GM18499 (cell line): ENCODE measurements at regions not wholly inside any gene's neighbourhood (a gene's known extent, or its start where the extent isn't known, plus 50 kb on each side); places are given as distances from the start of the nearest gene placed in this dataset.
"Not testable (repeated sequence)": the region's sequence is repeated elsewhere in the genome, so short reads cannot be mapped to it uniquely, and the experiment has no call there.

ENCODE experiments used
- ATAC-seq: cut with Tn5 transposase; IDR thresholded peaks from one replicate; pipeline ENCODE4 v1.9.1; 2021; ENCODE audit warnings: moderate number of reproducible peaks; ENCODE audit not compliant: insufficient read depth, unreplicated experiment

GRCh38 chr13:67932991-67933390 lies 702.9 kb upstream of the PCDH9 start:
- no peak for ATAC-seq

- no peak for ATAC-seq
These were observed 687.3 kb upstream of the PCDH9 start for GRCh38 chr13:67917291-67917987.

- ATAC-seq = no peak
These were observed 686.5 kb upstream of the PCDH9 start for GRCh38 chr13:67916650-67917049.

- ATAC-seq = no peak
These were observed 684.4 kb upstream of the PCDH9 start for GRCh38 chr13:67914535-67914934.

- ATAC-seq = not testable (repeated sequence)
These were observed 672.8 kb upstream of the PCDH9 start for GRCh38 chr13:67902960-67903359.

GRCh38 chr13:67880916-67881315 lies 650.8 kb upstream of the PCDH9 start:
- ATAC-seq = no peak

GRCh38 chr13:67878376-67878775 lies 648.2 kb upstream of the PCDH9 start:
- ATAC-seq = no peak

- no peak for ATAC-seq
These were observed 646.9 kb upstream of the PCDH9 start for GRCh38 chr13:67877031-67877430.

GRCh38 chr13:67867206-67867605 lies 637.1 kb upstream of the PCDH9 start:
- no peak for ATAC-seq

- ATAC-seq = no peak
These were observed 630.2 kb upstream of the PCDH9 start for GRCh38 chr13:67860315-67860714.

GRCh38 chr13:67859904-67860303 lies 629.8 kb upstream of the PCDH9 start:
- ATAC-seq = no peak

- no peak for ATAC-seq
These were observed 627.6 kb upstream of the PCDH9 start for GRCh38 chr13:67857581-67858310.

GRCh38 chr13:67856955-67857354 lies 626.8 kb upstream of the PCDH9 start:
- ATAC-seq = no peak

GRCh38 chr13:67855741-67856238 lies 625.7 kb upstream of the PCDH9 start:
- no peak for ATAC-seq

- ATAC-seq = no peak
These were observed 624.9 kb upstream of the PCDH9 start for GRCh38 chr13:67854990-67855389.

- ATAC-seq = no peak
These were observed 614.4 kb upstream of the PCDH9 start for GRCh38 chr13:67844574-67844973.

- no peak for ATAC-seq
These were observed 610.9 kb upstream of the PCDH9 start for GRCh38 chr13:67841071-67841470.

- ATAC-seq = no peak
These were observed 603.4 kb upstream of the PCDH9 start for GRCh38 chr13:67833564-67833963.

- no peak for ATAC-seq
These were observed 599.5 kb upstream of the PCDH9 start for GRCh38 chr13:67829641-67830040.

- ATAC-seq = no peak
These were observed 597.9 kb upstream of the PCDH9 start for GRCh38 chr13:67827992-67828391.

- ATAC-seq = no peak
These were observed 591.5 kb upstream of the PCDH9 start for GRCh38 chr13:67821606-67822005.

GRCh38 chr13:67806796-67807195 lies 576.7 kb upstream of the PCDH9 start:
- ATAC-seq = no peak
